CD4-positive, alpha-beta T cell treated with Interleukin-2 at 100 ng/mL for 4 hours (primary cell): ENCODE measurements at regions not wholly inside any gene's neighbourhood (a gene's known extent, or its start where the extent isn't known, plus 50 kb on each side); places are given as distances from the start of the nearest gene placed in this dataset.
"Not testable (repeated sequence)": the region's sequence is repeated elsewhere in the genome, so short reads cannot be mapped to it uniquely, and the experiment has no call there.

Experiments
- DNase-seq: peaks from one replicate; pipeline ENCODE4 v3.0.0-alpha.2; 2020; ENCODE audit warnings: low spot score

- DNase-seq: not testable (repeated sequence)
Observed at GRCh38 chr2:242006091-242006634, 136.6 kb downstream of the RTP5 start.

DNA sequence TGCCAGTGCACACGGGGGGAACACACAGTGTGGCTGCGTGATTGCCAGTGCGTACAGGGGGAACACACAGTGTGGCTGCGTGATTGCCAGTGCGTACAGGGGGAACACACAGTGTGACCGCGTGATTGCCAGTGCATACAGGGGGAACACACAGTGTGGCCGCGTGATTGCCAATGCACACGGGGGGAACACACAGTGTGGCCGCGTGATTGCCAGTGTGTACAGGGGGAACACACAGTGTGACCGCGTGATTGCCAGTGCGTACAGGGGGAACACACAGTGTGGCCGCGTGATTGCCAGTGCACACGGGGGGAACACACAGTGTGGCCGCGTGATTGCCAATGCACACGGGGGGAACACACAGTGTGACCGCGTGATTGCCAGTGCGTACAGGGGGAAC lies 139.4 kb downstream of the RTP5 start:
- not testable (repeated sequence) for DNase-seq

GRCh38 chr2:242009846-242010245 lies 140.3 kb downstream of the RTP5 start:
- DNase-seq: not testable (repeated sequence)

GRCh38 chr2:242010252-242011166 lies 141.0 kb downstream of the RTP5 start:
- not testable (repeated sequence) for DNase-seq

DNA sequence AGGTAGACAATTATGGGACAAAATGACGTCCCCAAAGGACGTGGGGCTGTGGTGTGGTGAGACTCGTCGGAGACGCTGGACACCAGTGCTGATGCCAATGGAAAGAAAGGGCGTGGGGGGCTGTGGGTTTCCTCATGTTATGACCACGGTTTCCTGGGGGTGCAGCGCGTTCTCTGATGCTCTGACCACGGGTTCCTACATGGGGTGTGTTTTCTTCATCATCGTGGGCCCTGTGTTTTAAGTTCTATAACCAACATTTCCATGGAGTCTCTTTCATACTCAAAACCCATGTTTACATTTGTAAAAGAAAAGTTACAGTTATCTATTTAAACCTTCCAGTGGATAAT lies 141.6 kb downstream of the RTP5 start:
- DNase-seq: no peak

DNA sequence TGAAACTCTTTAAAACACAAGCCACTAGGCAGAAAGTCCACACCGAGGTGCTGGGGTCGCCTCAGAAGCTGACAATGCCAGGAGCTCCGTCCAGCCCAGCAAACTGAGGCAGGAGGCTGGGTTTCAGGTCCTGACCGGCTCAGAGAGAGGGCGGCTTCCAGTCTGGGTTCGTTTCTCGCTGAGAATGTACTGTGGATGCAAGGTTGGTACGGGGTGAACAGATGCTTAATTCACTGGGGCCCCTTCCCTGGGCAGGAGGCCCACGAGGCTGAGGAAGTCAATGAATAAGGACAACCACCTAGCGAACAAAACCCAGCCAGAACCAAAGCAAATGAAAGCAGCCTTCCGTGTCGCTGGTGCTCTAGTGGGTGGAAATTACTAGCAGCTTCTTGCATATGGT lies 142.0 kb downstream of the RTP5 start:
- DNase-seq: no peak

DNA sequence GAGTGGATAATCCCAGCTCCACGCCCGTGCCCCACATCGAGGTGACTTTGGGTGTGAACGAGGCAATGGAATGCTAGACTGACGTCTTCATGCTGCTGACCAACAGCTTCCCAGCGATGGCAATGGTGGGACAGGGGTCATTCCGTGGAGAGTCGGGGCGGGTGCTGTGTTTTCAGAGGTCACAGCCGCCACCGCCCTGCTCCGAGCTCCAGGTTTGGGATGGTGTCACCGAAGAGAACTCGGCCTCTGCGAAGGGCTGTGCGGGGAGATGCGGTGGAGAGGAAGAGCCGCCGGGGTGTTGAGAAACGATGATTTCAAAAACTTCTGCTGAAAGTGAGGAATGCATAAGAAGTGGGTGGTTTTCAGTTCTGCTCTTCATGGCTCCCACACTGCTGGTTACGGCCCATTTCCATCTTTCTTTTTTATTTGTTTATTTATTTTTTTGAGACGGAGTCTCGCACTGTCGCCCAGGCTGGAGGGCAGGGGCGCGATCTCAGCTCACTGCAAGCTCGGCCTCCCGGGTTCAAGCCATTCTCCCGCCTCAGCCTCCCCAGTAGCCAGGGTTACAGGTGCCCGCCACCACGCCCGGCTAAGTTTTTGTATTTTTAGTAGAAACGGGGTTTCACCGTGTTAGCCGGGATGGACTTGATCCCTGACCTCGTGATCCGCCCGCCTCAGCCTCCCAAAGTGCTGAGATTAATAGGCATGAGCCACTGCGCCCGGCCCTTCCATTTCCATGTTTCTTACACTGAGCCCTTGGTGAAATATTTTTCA lies 142.6 kb downstream of the RTP5 start:
- no peak for DNase-seq

GRCh38 chr2:242012956-242013764 lies 143.6 kb downstream of the RTP5 start:
- DNase-seq: no peak

- DNase-seq: no peak
Observed at GRCh38 chr2:242013771-242014170, 144.2 kb downstream of the RTP5 start.

DNA sequence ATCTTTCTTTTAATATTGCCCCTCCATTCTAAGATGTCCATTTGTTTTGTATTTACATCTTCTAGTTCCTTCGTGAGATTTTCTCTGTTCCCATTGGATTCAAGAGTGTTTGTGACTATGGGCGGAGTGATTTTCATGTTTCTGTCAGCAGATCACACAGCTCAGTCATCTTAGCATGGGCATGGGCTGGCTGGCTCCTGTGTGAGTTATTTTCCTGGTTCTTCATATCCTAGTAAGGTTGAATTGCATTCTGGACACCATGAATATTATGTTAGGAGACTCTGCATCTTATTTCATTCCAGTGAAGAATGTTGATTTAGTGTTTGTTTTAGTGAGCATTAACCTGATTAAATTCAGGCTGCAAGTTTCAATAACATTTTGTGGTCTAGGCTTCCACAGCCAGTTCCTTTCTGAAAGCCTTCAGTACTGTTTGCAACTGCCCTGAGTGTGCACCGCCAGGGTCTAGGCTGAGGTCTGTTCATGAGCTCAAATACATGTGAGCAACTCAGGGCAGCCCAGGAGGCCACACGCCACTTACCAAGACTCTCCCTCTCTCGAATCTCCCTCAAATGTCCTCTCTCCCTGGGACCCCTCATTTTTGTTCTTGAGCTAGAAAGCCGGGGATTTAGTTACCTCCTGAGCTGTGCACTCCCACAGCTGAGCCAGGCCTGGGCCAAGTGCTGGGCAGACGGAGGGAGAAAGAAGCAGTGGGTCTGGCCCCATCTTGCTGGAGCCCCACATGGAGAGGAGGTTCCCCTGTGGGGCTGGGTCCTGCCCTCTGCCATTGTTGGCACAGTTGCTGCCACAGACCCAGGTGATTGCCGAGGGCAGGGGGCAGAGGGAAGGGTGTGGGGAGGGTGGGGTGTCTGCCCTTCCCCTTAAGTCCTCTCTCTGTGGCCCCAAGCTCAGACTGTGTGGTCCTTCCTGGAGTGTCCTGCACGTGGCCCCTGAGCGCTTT lies 145.9 kb downstream of the RTP5 start:
- no peak for DNase-seq

- DNase-seq: no peak
Observed at GRCh38 chr2:242017086-242017485, 147.6 kb downstream of the RTP5 start.

DNA sequence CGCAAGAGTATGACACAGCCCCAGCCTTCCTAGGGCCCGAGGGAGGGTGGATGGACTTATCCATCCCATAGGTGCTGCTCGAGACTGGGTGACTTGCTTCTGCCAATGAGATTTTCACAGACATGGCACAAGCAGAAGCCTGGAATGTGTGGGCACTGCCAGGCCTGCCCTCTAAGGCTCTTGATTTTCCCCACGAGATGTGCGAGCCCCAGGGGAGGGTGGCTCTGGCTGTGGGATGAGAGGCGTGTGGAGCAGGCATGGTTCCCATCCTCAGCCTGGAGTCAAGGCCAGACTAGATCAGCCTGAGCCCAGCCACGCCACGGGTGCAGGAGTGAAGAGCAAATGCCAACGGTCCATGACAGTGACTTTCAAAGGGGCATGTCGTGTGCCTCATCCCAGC lies 148.9 kb downstream of the RTP5 start:
- not testable (repeated sequence) for DNase-seq

DNA sequence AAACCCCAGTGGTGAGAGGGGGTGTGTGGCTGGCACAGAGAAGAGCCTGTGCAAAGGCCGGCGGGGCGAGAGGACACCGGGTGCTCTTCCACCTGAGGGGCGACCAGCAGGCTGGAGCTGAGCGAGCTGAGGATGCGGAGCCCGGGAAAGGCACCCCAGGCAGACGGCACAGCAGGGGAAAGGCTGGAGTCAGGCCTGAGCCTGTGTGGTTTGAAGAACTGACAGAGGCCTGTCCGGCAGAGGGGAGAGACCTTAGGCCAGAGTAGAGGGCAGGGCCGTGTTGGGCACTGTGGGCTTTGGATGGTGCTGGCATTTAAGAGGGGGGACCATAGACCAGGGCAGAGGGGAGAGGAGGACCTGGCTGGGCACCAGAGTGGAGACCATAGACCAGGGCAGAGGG lies 149.8 kb downstream of the RTP5 start:
- no peak for DNase-seq

GRCh38 chr2:242020196-242021004 lies 150.9 kb downstream of the RTP5 start:
- no peak for DNase-seq

DNA sequence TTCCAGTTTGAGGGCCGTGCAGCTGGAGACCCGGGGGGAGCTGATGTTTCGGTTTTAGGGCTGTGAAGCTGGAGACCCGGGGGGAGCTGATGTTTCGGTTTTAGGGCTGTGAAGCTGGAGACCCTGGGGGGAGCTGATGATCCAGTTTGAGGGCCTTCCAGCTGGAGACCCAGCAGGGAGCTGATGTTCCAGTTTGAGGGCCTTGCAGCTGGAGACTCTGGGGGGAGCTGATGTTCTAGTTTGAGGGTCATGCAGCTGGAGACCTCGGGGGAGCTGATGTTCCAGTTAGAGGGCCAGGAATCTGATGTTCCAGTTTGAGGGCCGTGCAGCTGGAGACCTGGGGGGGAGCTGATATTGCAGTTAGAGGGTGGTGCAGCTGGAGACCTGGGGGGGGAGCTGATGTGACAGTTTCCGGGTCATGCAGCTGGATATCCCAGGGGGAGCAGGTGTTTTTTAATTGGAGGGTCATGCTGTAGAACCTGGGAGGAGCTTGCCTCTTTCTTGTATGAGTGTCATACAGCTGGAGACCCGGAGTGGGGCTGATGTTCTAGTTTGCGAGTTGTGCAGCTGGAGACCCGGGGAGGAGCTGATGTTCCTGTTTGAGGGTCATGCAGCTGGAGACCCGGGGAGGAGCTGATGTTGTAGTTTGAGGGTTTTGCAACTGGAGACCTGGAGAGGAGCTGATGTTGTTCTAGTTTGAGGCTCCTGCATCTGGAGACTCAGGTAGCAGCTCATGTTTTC lies 153.2 kb downstream of the RTP5 start:
- DNase-seq: no peak

- DNase-seq: no peak
Observed at GRCh38 chr2:242024751-242025355, 155.3 kb downstream of the RTP5 start.

DNA sequence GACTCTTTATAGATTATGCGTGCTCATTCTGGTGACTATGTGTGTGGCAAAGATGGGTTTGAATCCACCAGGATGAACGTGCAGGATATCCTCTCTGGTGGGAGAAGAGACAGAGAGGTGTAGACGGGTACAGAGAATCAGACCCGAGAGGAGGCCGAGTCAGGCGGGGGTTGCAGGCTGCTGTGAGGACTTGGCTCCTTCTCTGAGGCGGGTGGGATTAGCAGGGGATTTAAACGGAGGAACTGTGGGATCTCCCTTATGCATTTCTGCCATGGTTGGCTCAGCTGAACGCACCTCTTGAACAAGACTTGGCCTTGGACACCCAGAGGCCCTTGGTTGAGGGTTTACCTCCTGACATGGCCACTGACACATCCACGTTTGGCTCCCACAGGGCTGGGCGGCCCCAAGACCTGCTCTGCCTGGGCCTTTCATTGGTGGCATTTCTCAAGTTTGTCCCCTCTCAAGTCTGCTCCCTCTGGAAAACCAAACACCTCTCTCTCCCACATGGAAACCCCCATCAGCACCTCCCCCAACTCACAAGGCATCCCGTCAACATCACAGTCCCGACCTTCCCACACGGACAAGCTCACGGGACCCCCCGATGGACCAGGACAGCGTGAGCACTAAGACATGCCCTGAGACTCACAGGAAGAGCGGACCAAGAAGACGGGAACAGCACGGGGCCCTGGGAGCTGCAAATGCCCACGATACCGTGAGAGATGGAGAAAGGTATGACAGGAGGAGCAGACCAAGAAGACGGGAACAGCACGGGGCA lies 158.3 kb downstream of the RTP5 start:
- DNase-seq: no peak
